Upper lobe of right lung (tissue), 1 donor: ENCODE measurements at regions not wholly inside any gene's neighbourhood (a gene's known extent, or its start where the extent isn't known, plus 50 kb on each side); places are given as distances from the start of the nearest gene placed in this dataset.

ENCODE experiments used
- ATAC-seq: fragments of 200-7000 bp; cut with Tn5 transposase; one replicate; pipeline ENCODE4 v1.9.1; 2020; ENCODE audit warnings: mild to moderate bottlenecking, moderate library complexity
- DNase-seq: peaks from one replicate; pipeline ENCODE4 v3.0.0-alpha.2; 2020
- H3K27ac ChIP-seq: fragments of 200-600 bp; one replicate; pipeline ENCODE4 v1.8.0; 2022
- H3K27me3 ChIP-seq: fragments of 200-600 bp; one replicate; pipeline ENCODE4 v1.8.0; 2022; ENCODE audit warnings: mild to moderate bottlenecking
- H3K36me3 ChIP-seq: fragments of 200-600 bp; one replicate; pipeline ENCODE4 v1.8.0; 2022
- H3K4me1 ChIP-seq: fragments of 200-600 bp; one replicate; pipeline ENCODE4 v1.8.0; 2022
- H3K4me3 ChIP-seq: fragments of 200-600 bp; one replicate; pipeline ENCODE4 v1.8.0; 2022; ENCODE audit warnings: mild to moderate bottlenecking
- H3K9me3 ChIP-seq: fragments of 200-600 bp; one replicate; pipeline ENCODE4 v1.8.0; 2022
- CTCF ChIP-seq: fragments of 200-600 bp; IDR thresholded peaks from one replicate; pipeline ENCODE4 v1.8.0; 2022; ENCODE audit warnings: antibody characterized with exemption
- intact Hi-C: fragments of 100-400 bp; cut with DNase I; formaldehyde crosslinking; loops from one replicate; pipeline ENCODE4 v1.11.0; 2022
- donor health status: DM: no; HTN: yes; CAD: no; lungs with severe emphysema.

- Histone ChIP-seq H3K4me1 (peaks cover 6% of the 10 kb centered on the region), H3K4me3 (no peak overlapping the region), H3K36me3 (no peaks in the 10 kb centered on the region), H3K27ac (no peak overlapping the region), H3K27me3 (no peaks in the 10 kb centered on the region), H3K9me3 (no peaks in the 10 kb centered on the region)
- ATAC-seq, result no peak
- DNase-seq, result no peak
- intact Hi-C loops, result no loop called here
- no peak for TF ChIP-seq CTCF
Observed at GRCh38 chr4:126364311-126364911, 1049.7 kb downstream of the FAT4 start.

- H3K27me3 ChIP-seq, result no peaks in the 10 kb centered on the region
- H3K4me1 ChIP-seq, result peaks cover 6% of the 10 kb centered on the region
- no peaks in the 10 kb centered on the region for H3K9me3 ChIP-seq
- DNase-seq (no peak), ATAC-seq (no peak)
- intact Hi-C loops, result no loop called here
- TF ChIP-seq CTCF, result no peak
- H3K4me3 ChIP-seq, result no peak overlapping the region
- H3K27ac ChIP-seq, result no peak overlapping the region
- no peaks in the 10 kb centered on the region for H3K36me3 ChIP-seq
Observed at GRCh38 chr4:126369076-126369475, 1054.3 kb downstream of the FAT4 start.

- no peaks in the 10 kb centered on the region for H3K9me3 ChIP-seq
- ATAC-seq, result no peak
- no peak for DNase-seq
- no peaks in the 10 kb centered on the region for H3K27me3 ChIP-seq
- no peak overlapping the region for H3K4me3 ChIP-seq
- H3K36me3 ChIP-seq, result no peaks in the 10 kb centered on the region
- no peak overlapping the region for H3K27ac ChIP-seq
- peaks cover 6% of the 10 kb centered on the region for H3K4me1 ChIP-seq
- no peak for TF ChIP-seq CTCF
- intact Hi-C loops, result no loop called here
Observed at GRCh38 chr4:126372634-126373033, 1057.9 kb downstream of the FAT4 start.

GRCh38 chr4:126375462-126376054 lies 1060.8 kb downstream of the FAT4 start:
- H3K36me3 ChIP-seq, result no peaks in the 10 kb centered on the region
- no peak for TF ChIP-seq CTCF
- no peak overlapping the region for H3K4me3 ChIP-seq
- H3K27ac ChIP-seq, result no peak overlapping the region
- DNase-seq (no peak), ATAC-seq (no peak)
- no peaks in the 10 kb centered on the region for H3K9me3 ChIP-seq
- intact Hi-C loops, result no loop called here
- H3K4me1 ChIP-seq, result no peaks in the 10 kb centered on the region
- H3K27me3 ChIP-seq, result no peaks in the 10 kb centered on the region

- ATAC-seq (no peak), DNase-seq (no peak)
- intact Hi-C loops, result no loop called here
- no peaks in the 10 kb centered on the region for H3K36me3 ChIP-seq
- H3K27me3 ChIP-seq, result no peaks in the 10 kb centered on the region
- H3K4me1 ChIP-seq, result no peaks in the 10 kb centered on the region
- H3K4me3 ChIP-seq, result no peak overlapping the region
- no peak overlapping the region for H3K27ac ChIP-seq
- no peaks in the 10 kb centered on the region for H3K9me3 ChIP-seq
- TF ChIP-seq CTCF, result no peak
Observed at GRCh38 chr4:126385954-126386353, 1071.2 kb downstream of the FAT4 start.

- intact Hi-C loops, result no loop called here
- Histone ChIP-seq H3K4me1 (no peaks in the 10 kb centered on the region), H3K27ac (no peak overlapping the region), H3K4me3 (no peak overlapping the region), H3K36me3 (no peaks in the 10 kb centered on the region), H3K9me3 (no peaks in the 10 kb centered on the region), H3K27me3 (no peaks in the 10 kb centered on the region)
- DNase-seq (no peak), ATAC-seq (no peak)
- TF ChIP-seq CTCF, result no peak
Observed at GRCh38 chr4:126386512-126386911, 1071.8 kb downstream of the FAT4 start.
